Ishikawa (cell line): ENCODE measurements at regions not wholly inside any gene's neighbourhood (a gene's known extent, or its start where the extent isn't known, plus 50 kb on each side); places are given as distances from the start of the nearest gene placed in this dataset.

Experiments used
- CEBPB ChIP-seq: IDR thresholded peaks from 2 replicates; pipeline ENCODE4 v1.6.1; 2012
- CREB1 ChIP-seq: IDR thresholded peaks from 2 replicates; pipeline ENCODE4 v1.6.1; 2012; ENCODE audit warnings: low read depth
- EGR1 ChIP-seq: IDR thresholded peaks from 2 replicates; pipeline ENCODE4 v1.6.1; 2012
- EP300 ChIP-seq: IDR thresholded peaks from 2 replicates; pipeline ENCODE4 v1.6.1; 2012; ENCODE audit warnings: borderline replicate concordance
- FOXM1 ChIP-seq: IDR thresholded peaks from 2 replicates; pipeline ENCODE4 v1.6.1; 2012; ENCODE audit warnings: low read depth, borderline replicate concordance
- NFIC ChIP-seq: IDR thresholded peaks from 2 replicates; pipeline ENCODE4 v1.6.1; 2012
- RAD21 ChIP-seq: IDR thresholded peaks from 2 replicates; pipeline ENCODE4 v1.6.1; 2012; ENCODE audit warnings: low read depth
- TAF1 ChIP-seq: IDR thresholded peaks from 2 replicates; pipeline ENCODE4 v1.6.1; 2012; ENCODE audit warnings: low read depth, mild to moderate bottlenecking
- TCF12 ChIP-seq: IDR thresholded peaks from 2 replicates; pipeline ENCODE4 v1.6.1; 2012; ENCODE audit warnings: low read depth
- TEAD4 ChIP-seq: IDR thresholded peaks from 2 replicates; pipeline ENCODE4 v1.6.1; 2012
- YY1 ChIP-seq: IDR thresholded peaks from 2 replicates; pipeline ENCODE4 v1.6.1; 2012; ENCODE audit warnings: low read depth
- ZBTB7A ChIP-seq: IDR thresholded peaks from 2 replicates; pipeline ENCODE4 v1.6.1; 2012; ENCODE audit warnings: low read depth
- TF ChIP-seq, protein P1 (sequence below): IDR thresholded peaks from 2 replicates; pipeline ENCODE4 v1.6.1; 2012; ENCODE audit warnings: low read depth, mild to moderate bottlenecking
- TF ChIP-seq, protein P2 (sequence below): IDR thresholded peaks from 2 replicates; pipeline ENCODE4 v1.6.1; 2012
- TF ChIP-seq, protein P3 (sequence below): IDR thresholded peaks from 2 replicates; pipeline ENCODE4 v1.6.1; 2012

DNA sequence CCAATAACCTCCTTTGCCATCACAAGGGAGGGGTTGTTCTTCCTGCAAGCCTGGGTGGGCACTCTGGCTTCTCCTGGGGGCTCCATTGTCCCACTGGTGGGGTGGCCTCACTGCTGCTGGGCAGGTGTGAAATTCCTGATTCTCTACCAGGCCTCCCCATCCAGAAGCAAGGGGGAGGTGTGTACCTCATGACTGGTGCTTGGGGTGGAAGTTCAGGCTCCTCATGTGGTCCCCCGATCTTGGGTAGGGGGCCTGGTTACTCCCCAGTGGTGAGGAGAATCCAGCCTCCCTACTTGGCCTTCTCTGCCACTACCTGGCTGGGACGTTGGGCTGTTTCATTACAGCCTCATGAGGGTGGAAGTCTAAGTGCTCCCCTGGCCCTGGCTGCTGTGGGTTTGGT is 433.9 kb downstream of the IRX2 start:
- TF ChIP-seq YY1 (no peak), CEBPB (no peak), CREB1 (no peak), TEAD4 (no peak), RAD21 (no peak)
- TF ChIP-seq, protein P1, sequence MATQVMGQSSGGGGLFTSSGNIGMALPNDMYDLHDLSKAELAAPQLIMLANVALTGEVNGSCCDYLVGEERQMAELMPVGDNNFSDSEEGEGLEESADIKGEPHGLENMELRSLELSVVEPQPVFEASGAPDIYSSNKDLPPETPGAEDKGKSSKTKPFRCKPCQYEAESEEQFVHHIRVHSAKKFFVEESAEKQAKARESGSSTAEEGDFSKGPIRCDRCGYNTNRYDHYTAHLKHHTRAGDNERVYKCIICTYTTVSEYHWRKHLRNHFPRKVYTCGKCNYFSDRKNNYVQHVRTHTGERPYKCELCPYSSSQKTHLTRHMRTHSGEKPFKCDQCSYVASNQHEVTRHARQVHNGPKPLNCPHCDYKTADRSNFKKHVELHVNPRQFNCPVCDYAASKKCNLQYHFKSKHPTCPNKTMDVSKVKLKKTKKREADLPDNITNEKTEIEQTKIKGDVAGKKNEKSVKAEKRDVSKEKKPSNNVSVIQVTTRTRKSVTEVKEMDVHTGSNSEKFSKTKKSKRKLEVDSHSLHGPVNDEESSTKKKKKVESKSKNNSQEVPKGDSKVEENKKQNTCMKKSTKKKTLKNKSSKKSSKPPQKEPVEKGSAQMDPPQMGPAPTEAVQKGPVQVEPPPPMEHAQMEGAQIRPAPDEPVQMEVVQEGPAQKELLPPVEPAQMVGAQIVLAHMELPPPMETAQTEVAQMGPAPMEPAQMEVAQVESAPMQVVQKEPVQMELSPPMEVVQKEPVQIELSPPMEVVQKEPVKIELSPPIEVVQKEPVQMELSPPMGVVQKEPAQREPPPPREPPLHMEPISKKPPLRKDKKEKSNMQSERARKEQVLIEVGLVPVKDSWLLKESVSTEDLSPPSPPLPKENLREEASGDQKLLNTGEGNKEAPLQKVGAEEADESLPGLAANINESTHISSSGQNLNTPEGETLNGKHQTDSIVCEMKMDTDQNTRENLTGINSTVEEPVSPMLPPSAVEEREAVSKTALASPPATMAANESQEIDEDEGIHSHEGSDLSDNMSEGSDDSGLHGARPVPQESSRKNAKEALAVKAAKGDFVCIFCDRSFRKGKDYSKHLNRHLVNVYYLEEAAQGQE: no peak
- TF ChIP-seq, protein P2, sequence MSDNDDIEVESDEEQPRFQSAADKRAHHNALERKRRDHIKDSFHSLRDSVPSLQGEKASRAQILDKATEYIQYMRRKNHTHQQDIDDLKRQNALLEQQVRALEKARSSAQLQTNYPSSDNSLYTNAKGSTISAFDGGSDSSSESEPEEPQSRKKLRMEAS: no peak

DNA sequence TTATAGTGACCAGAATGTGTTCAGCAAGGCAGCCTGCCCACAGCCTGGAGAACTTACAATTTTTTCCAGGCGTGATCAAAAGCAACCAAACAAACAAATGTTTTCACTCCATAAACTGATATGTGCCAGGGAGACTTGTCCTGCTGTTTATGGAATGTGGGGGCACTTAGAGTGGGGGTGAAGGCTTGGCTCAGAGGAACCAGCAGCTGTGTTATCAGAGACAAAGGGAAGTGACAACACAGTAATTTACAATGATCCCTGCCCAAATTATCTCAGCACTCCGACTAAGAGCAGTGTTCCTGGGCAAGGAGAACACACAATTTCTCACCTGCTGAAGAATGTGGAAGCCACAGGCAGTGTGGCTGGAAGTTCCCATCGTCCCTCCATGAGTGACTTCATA is 429.1 kb upstream of the IRX4 start:
- no peak for TF ChIP-seq FOXM1
- TF ChIP-seq ZBTB7A: no peak
- no peak for TF ChIP-seq TAF1
- TF ChIP-seq NFIC: no peak
- TF ChIP-seq, protein P1: no peak
- no peak for TF ChIP-seq EGR1
- TF ChIP-seq TEAD4: no peak
- TF ChIP-seq, protein P2: no peak
- no peak for TF ChIP-seq CEBPB
- no peak for TF ChIP-seq YY1
- no peak for TF ChIP-seq EP300
- TF ChIP-seq, protein P3, sequence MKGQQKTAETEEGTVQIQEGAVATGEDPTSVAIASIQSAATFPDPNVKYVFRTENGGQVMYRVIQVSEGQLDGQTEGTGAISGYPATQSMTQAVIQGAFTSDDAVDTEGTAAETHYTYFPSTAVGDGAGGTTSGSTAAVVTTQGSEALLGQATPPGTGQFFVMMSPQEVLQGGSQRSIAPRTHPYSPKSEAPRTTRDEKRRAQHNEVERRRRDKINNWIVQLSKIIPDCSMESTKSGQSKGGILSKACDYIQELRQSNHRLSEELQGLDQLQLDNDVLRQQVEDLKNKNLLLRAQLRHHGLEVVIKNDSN: no peak
- no peak for TF ChIP-seq CREB1
- no peak for TF ChIP-seq TCF12
- no peak for TF ChIP-seq RAD21

DNA sequence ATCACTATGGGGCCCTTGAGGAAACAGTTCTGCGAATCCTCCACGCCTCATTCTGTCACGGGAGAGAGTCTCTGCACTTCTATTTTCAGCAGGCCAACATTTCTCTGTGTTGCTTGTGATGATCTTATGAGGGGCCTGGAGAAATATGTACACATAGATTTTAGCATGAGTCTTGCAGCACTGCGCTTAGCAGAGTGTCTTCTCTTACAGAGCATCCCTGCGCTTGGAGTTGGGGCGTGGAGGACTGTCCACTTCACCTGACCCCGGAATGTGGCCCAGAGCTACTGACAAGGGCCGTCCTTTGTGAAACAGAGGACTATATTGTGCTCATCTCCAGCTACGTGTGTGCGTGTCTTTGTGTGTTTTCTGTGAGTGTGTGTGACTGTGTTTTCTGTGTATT is 428.2 kb upstream of the IRX4 start:
- TF ChIP-seq EGR1 (no peak), CREB1 (no peak), CEBPB (no peak), FOXM1 (no peak), TEAD4 (no peak), RAD21 (no peak), ZBTB7A (no peak), EP300 (no peak), NFIC (no peak)
- TF ChIP-seq, protein P1: no peak
- TF ChIP-seq, protein P3: no peak

DNA sequence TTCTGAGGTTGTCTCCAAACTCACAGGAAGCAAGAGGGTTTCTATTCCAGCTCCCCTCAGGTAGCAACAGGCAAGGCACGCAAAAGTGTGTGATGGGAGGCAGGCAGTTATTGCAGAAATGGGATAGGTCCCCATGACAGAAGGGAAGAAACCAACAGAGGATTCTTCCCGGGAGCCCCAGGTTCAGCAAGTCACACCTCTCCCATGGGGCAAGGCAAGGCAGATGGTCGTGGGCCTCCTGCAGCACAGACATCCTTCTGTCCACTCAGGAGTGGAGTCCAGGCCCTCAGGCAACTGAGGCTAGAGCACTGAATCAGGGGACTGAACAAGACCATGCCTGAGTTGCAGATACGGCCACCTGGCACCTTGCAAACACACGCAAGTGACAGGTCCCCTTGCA is 424.9 kb upstream of the IRX4 start:
- TF ChIP-seq, protein P1: no peak
- TF ChIP-seq EP300: no peak
- no peak for TF ChIP-seq ZBTB7A
- TF ChIP-seq TEAD4: no peak
- TF ChIP-seq NFIC: no peak
- no peak for TF ChIP-seq TAF1
- TF ChIP-seq RAD21: no peak
- no peak for TF ChIP-seq EGR1
- no peak for TF ChIP-seq CREB1
- no peak for TF ChIP-seq CEBPB
- no peak for TF ChIP-seq YY1
- no peak for TF ChIP-seq FOXM1
